ENCODE measurements at regions not wholly inside any gene's neighbourhood (a gene's known extent, or its start where the extent isn't known, plus 50 kb on each side); places are given as distances from the start of the nearest gene placed in this dataset.
A peak's percentile ranks its signal among the peaks of the same experiment; 100 is the strongest.

DNA sequence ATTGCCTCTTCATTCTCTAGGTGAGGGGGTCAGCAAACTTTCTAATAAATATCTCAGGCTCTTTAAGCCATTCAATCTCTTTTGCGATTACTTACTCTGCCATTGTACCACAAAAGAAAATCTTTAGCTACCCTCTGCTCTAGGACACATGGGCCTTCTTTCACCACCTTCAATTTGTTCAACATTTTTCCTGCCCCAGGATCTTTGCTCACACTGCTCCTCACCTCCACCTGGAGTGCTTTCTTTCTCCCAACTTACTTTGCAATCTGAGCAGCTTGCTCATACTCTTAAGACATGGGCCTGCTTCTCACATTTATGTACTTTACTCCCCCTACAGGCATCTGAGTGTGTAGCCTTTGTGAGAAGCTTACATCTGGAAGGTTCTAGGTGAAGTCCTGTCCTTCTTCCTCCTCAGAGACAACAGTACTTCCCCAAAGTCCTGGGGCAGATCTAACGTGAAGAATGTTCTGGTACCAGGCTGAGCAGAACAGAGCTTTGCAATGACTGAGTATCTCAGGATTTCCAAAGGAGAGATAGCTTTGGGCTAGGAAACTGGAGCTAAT lies 55.0 kb upstream of the PRDM5 start:
- H3K27me3 ChIP-seq (ENCODE audit: control insufficient read depth in 1 of 2, insufficient read depth in 2 of 2, low read length in 2 of 2): no peaks in the 10 kb centered on the region
- H4K20me1 ChIP-seq (ENCODE audit: insufficient read depth, low read length): no peaks in the 10 kb centered on the region
- no peak overlapping the region for H3K4me2 ChIP-seq (ENCODE audit: low read depth, low read length)
- TF ChIP-seq ADNP (CRISPR knock-in tag; IDR thresholded peaks at IDR 0.05): no peak
- TF ChIP-seq SAP130 (CRISPR knock-in tag; IDR thresholded peaks at IDR 0.05; ENCODE audit: low read depth): no peak
- TF ChIP-seq RFXANK (CRISPR knock-in tag; IDR thresholded peaks at IDR 0.05): no peak
- TF ChIP-seq CTCF (CRISPR knock-in tag; IDR thresholded peaks at IDR 0.05): peak; percentile 35; the same call in 1 of the 2 replicates
- no peak for TF ChIP-seq PPARG (CRISPR knock-in tag; conservative IDR thresholded peaks at IDR 0.05)
- no peak for TF ChIP-seq ZNF326 (CRISPR knock-in tag; IDR thresholded peaks at IDR 0.05; ENCODE audit: borderline replicate concordance)
- H3K27ac ChIP-seq (ENCODE audit: extremely low read length, insufficient read depth, low read length): no peak overlapping the region
- no peak overlapping the region for H2AFZ ChIP-seq (ENCODE audit: low read length)
- no peak overlapping the region for H3K4me3 ChIP-seq (replicated peaks in 1 of 3; ENCODE audit: insufficient read depth in 1 of 3, low read depth in 2 of 3, low read length in 3 of 3)
- ChIA-PET CTCF (ENCODE audit: low intra/inter-chr PET ratio, low total read pairs) (interaction anchor here (1.0 kb wide), 1 partner anchor 821 kb away, joined by 4 read pairs; no protein-coding TSS in a partner anchor), POLR2A (no interaction called here)
- no peaks in the 10 kb centered on the region for H3K79me2 ChIP-seq (ENCODE audit: insufficient read depth, low read length)
- BruUV-seq (replicated peaks): no TSS peak
- no peaks in the 10 kb centered on the region for H3K36me3 ChIP-seq (replicated peaks in 1 of 2; ENCODE audit: control insufficient read depth in 1 of 2, insufficient read depth in 2 of 2, low read length in 2 of 2)
- H3K9me3 ChIP-seq (ENCODE audit: low read length): no peaks in the 10 kb centered on the region
- FAIRE-seq (no peak), DNase-seq (ENCODE audit: low spot score) (peak; percentile 10), ATAC-seq (peak; percentile 62; the same call in 2 of the 3 replicates)
- 48% methylated on average over 2 of the region's 2 CpGs for WGBS (ENCODE audit: low lambda C conversion rate)
- intact Hi-C loops (cut with micrococcal nuclease; ENCODE audit: unreplicated experiment): no loop called here
- H3K4me1 ChIP-seq (ENCODE audit: insufficient read depth, low read length): no peaks in the 10 kb centered on the region
- H3K9ac ChIP-seq (ENCODE audit: insufficient read depth, low read depth, low read length): no peak overlapping the region
- in situ Hi-C loops (cut with HindIII; ENCODE audit: extremely low pct_ligation_motif_present, low pct_unique_long_range_greater_than_20kb): no loop called here

DNA sequence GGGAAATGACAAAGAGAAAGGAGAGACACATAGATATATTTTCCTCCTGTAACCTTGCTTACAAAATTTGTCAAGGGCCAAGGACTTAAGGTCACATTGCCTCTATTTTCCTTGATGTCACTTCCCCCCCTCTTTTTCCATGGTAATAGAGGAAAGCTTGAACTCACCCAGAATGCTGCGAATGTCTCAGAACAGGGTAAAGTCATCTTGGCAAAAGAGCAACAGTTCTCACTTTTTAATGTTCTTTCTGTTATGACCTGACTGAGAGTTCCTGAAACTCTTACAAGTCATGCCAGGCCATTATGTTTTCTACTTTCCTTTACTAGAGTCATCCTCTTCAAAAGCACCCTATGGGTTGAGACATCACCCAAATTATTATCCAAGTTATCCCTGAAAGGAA lies 50.7 kb upstream of the PRDM5 start:
- no peaks in the 10 kb centered on the region for H3K36me3 ChIP-seq (replicated peaks in 1 of 2; ENCODE audit: control insufficient read depth in 1 of 2, insufficient read depth in 2 of 2, low read length in 2 of 2)
- ATAC-seq: no peak
- H3K4me1 ChIP-seq (ENCODE audit: insufficient read depth, low read length): no peaks in the 10 kb centered on the region
- POLR2A ChIA-PET: no interaction called here
- FAIRE-seq: no peak
- no peak overlapping the region for H2AFZ ChIP-seq (ENCODE audit: low read length)
- no peaks in the 10 kb centered on the region for H3K79me2 ChIP-seq (ENCODE audit: insufficient read depth, low read length)
- H3K4me3 ChIP-seq (replicated peaks in 1 of 3; ENCODE audit: insufficient read depth in 1 of 3, low read depth in 2 of 3, low read length in 3 of 3): no peak overlapping the region
- no peaks in the 10 kb centered on the region for H3K27me3 ChIP-seq (ENCODE audit: control insufficient read depth in 1 of 2, insufficient read depth in 2 of 2, low read length in 2 of 2)
- H4K20me1 ChIP-seq (ENCODE audit: insufficient read depth, low read length): no peaks in the 10 kb centered on the region
- H3K27ac ChIP-seq (ENCODE audit: extremely low read length, insufficient read depth, low read length): no peak overlapping the region
- H3K9ac ChIP-seq (ENCODE audit: insufficient read depth, low read depth, low read length): no peak overlapping the region
- H3K4me2 ChIP-seq (ENCODE audit: low read depth, low read length): no peak overlapping the region
- no peak for DNase-seq (ENCODE audit: low spot score)
- no TSS peak for BruUV-seq (replicated peaks)
- CTCF ChIA-PET (ENCODE audit: low intra/inter-chr PET ratio, low total read pairs): no interaction called here
- intact Hi-C loops (cut with micrococcal nuclease; ENCODE audit: unreplicated experiment) (no loop called here), in situ Hi-C loops (cut with HindIII; ENCODE audit: extremely low pct_ligation_motif_present, low pct_unique_long_range_greater_than_20kb) (no loop called here)
- H3K9me3 ChIP-seq (ENCODE audit: low read length): no peaks in the 10 kb centered on the region
- WGBS (ENCODE audit: low lambda C conversion rate): 0% methylated on average over 1 of the region's 1 CpG
- TF ChIP-seq ZFP36L2 (CRISPR knock-in tag; IDR thresholded peaks at IDR 0.05): no peak
- no peak for TF ChIP-seq HDAC1 (CRISPR knock-in tag; IDR thresholded peaks at IDR 0.05)
- TF ChIP-seq SIN3A (IDR thresholded peaks at IDR 0.05; ENCODE audit: borderline replicate concordance, low read depth, low read length): no peak
- no peak for TF ChIP-seq ZNF460 (CRISPR knock-in tag; IDR thresholded peaks at IDR 0.05; ENCODE audit: borderline replicate concordance)
- no peak for TF ChIP-seq SALL2 (CRISPR knock-in tag; IDR thresholded peaks at IDR 0.05)
- no peak for TF ChIP-seq YEATS4 (CRISPR knock-in tag; IDR thresholded peaks at IDR 0.05; ENCODE audit: borderline replicate concordance)
- TF ChIP-seq MAFK (conservative IDR thresholded peaks at IDR 0.05 in 1 of 2, IDR thresholded peaks at IDR 0.05 in 1 of 2; ENCODE audit: low read length in 2 of 2): no peak
- no peak for TF ChIP-seq HMG20A (CRISPR knock-in tag; IDR thresholded peaks at IDR 0.05; ENCODE audit: borderline replicate concordance)
- TF ChIP-seq ZNF556 (CRISPR knock-in tag; IDR thresholded peaks at IDR 0.05; ENCODE audit: borderline replicate concordance): no peak
- TF ChIP-seq ZNF335 (CRISPR knock-in tag; IDR thresholded peaks at IDR 0.05): no peak
- TF ChIP-seq, protein P1, sequence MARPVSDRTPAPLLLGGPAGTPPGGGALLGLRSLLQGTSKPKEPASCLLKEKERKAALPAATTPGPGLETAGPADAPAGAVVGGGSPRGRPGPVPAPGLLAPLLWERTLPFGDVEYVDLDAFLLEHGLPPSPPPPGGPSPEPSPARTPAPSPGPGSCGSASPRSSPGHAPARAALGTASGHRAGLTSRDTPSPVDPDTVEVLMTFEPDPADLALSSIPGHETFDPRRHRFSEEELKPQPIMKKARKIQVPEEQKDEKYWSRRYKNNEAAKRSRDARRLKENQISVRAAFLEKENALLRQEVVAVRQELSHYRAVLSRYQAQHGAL (CRISPR knock-in tag; IDR thresholded peaks at IDR 0.05; ENCODE audit: not compliant biosample characterization): no peak
- TF ChIP-seq MAX (IDR thresholded peaks at IDR 0.05): no peak
- no peak for TF ChIP-seq ZNF124 (CRISPR knock-in tag; IDR thresholded peaks at IDR 0.05)
- TF ChIP-seq ATM (IDR thresholded peaks at IDR 0.05; ENCODE audit: borderline replicate concordance): no peak
